Fibroblast of skin of right quadriceps (primary cell): ENCODE measurements at regions not wholly inside any gene's neighbourhood (a gene's known extent, or its start where the extent isn't known, plus 50 kb on each side); places are given as distances from the start of the nearest gene placed in this dataset.
"Not testable (repeated sequence)": the region's sequence is repeated elsewhere in the genome, so short reads cannot be mapped to it uniquely, and the experiment has no call there.

Source experiments
- DNase-seq: peaks from one replicate; pipeline ENCODE4 v3.0.0-alpha.2; 2013

- not testable (repeated sequence) for DNase-seq
These were observed 56.1 kb downstream of the ZNF22 start for GRCh38 chr10:45056806-45057205.

- DNase-seq, result no peak
These were observed 57.9 kb downstream of the ZNF22 start for GRCh38 chr10:45058580-45058979.

GRCh38 chr10:45058992-45059561 lies 58.4 kb downstream of the ZNF22 start:
- DNase-seq, result no peak

- no peak for DNase-seq
These were observed 58.9 kb downstream of the ZNF22 start for GRCh38 chr10:45059632-45060031.

GRCh38 chr10:45061982-45062381 lies 61.3 kb downstream of the ZNF22 start:
- DNase-seq, result no peak

GRCh38 chr10:45063591-45064231 lies 63.0 kb downstream of the ZNF22 start:
- no peak for DNase-seq

- DNase-seq, result no peak
These were observed 64.3 kb downstream of the ZNF22 start for GRCh38 chr10:45064998-45065397.

GRCh38 chr10:45071043-45071813 lies 70.5 kb downstream of the ZNF22 start:
- DNase-seq, result no peak

GRCh38 chr10:45075216-45075615 lies 74.5 kb downstream of the ZNF22 start:
- no peak for DNase-seq

- DNase-seq, result no peak
These were observed 75.2 kb downstream of the ZNF22 start for GRCh38 chr10:45075826-45076380.

GRCh38 chr10:45076891-45077290 lies 76.2 kb downstream of the ZNF22 start:
- DNase-seq, result no peak

GRCh38 chr10:45080331-45080730 lies 79.6 kb downstream of the ZNF22 start:
- no peak for DNase-seq

GRCh38 chr10:45082176-45082575 lies 81.5 kb downstream of the ZNF22 start:
- DNase-seq, result no peak

GRCh38 chr10:45091968-45092367 lies 91.2 kb downstream of the ZNF22 start:
- DNase-seq, result no peak

GRCh38 chr10:45093945-45094344 lies 93.2 kb downstream of the ZNF22 start:
- DNase-seq, result no peak

GRCh38 chr10:45095286-45095685 lies 94.6 kb downstream of the ZNF22 start:
- DNase-seq, result no peak

GRCh38 chr10:45096001-45096400 lies 95.3 kb downstream of the ZNF22 start:
- DNase-seq, result no peak

- no peak for DNase-seq
These were observed 99.7 kb downstream of the ZNF22 start for GRCh38 chr10:45100429-45100828.

GRCh38 chr10:45104674-45105073 lies 104.0 kb downstream of the ZNF22 start:
- DNase-seq, result no peak

- peak; percentile 2 for DNase-seq
These were observed 104.6 kb downstream of the ZNF22 start for GRCh38 chr10:45105309-45105708.

GRCh38 chr10:45106236-45106856 lies 105.6 kb downstream of the ZNF22 start:
- DNase-seq, result no peak

GRCh38 chr10:45111509-45111908 lies 110.8 kb downstream of the ZNF22 start:
- DNase-seq, result no peak

GRCh38 chr10:45117940-45118339 lies 117.2 kb downstream of the ZNF22 start:
- DNase-seq, result not testable (repeated sequence)
